WERI-Rb-1 (cell line): ENCODE measurements at regions not wholly inside any gene's neighbourhood (a gene's known extent, or its start where the extent isn't known, plus 50 kb on each side); places are given as distances from the start of the nearest gene placed in this dataset.
"Not testable (repeated sequence)": the region's sequence is repeated elsewhere in the genome, so short reads cannot be mapped to it uniquely, and the experiment has no call there.

Source experiments
- DNase-seq: peaks from one replicate; pipeline ENCODE4 v3.0.0-alpha.2; 2020
- H3K27ac ChIP-seq: fragments of 250-450 bp; sonication (Bioruptor Pico); 2 replicates; pipeline ENCODE4 v1.5.1; 2020; ENCODE audit warnings: mild to moderate bottlenecking, moderate library complexity
- H3K27me3 ChIP-seq: fragments of 250-450 bp; sonication (Bioruptor Pico); 2 replicates; pipeline ENCODE4 v1.5.1; 2021; ENCODE audit warnings: mild to moderate bottlenecking, low read depth, moderate library complexity; ENCODE audit not compliant: insufficient read depth, severe bottlenecking
- H3K36me3 ChIP-seq: fragments of 250-450 bp; sonication (Bioruptor Pico); 2 replicates; pipeline ENCODE4 v1.5.1; 2020; ENCODE audit warnings: mild to moderate bottlenecking, moderate library complexity
- H3K4me3 ChIP-seq: 2 replicates; pipeline ENCODE4 v1.5.1; 2011; ENCODE audit warnings: low read depth, mild to moderate bottlenecking, control low read depth, low read length
- H3K9me3 ChIP-seq: fragments of 250-450 bp; sonication (Bioruptor Pico); 2 replicates; pipeline ENCODE4 v1.5.1; 2021; ENCODE audit warnings: mild to moderate bottlenecking, moderate library complexity; ENCODE audit not compliant: severe bottlenecking
- CTCF ChIP-seq: IDR thresholded peaks from 2 replicates; pipeline ENCODE4 v1.5.1; 2011; ENCODE audit warnings: low read depth, mild to moderate bottlenecking, control low read depth, inconsistent platforms, low read length

- no peaks in the 10 kb centered on the region for H3K27me3 ChIP-seq
- no peak for DNase-seq
- no peak for TF ChIP-seq CTCF
- H3K36me3 ChIP-seq = no peaks in the 10 kb centered on the region
- H3K27ac ChIP-seq = no peak overlapping the region
- no peak overlapping the region for H3K4me3 ChIP-seq
- no peaks in the 10 kb centered on the region for H3K9me3 ChIP-seq
These were observed 91.6 kb downstream of the OLFM1 start for GRCh38 chr9:135179041-135179440.

GRCh38 chr9:135179976-135180375, 92.5 kb downstream of the OLFM1 start:
- Histone ChIP-seq H3K27ac (peak overlapping the region; percentile 41), H3K27me3 (no peaks in the 10 kb centered on the region), H3K36me3 (no peaks in the 10 kb centered on the region), H3K4me3 (no peak overlapping the region), H3K9me3 (no peaks in the 10 kb centered on the region)
- TF ChIP-seq CTCF = no peak
- peak; percentile 27 for DNase-seq

- Histone ChIP-seq H3K27ac (peak overlapping the region; percentile 41), H3K36me3 (no peaks in the 10 kb centered on the region), H3K4me3 (no peak overlapping the region), H3K27me3 (no peaks in the 10 kb centered on the region), H3K9me3 (no peaks in the 10 kb centered on the region)
- TF ChIP-seq CTCF = no peak
- no peak for DNase-seq
These were observed 93.1 kb downstream of the OLFM1 start for GRCh38 chr9:135180586-135180985.

- H3K27me3 ChIP-seq = no peaks in the 10 kb centered on the region
- H3K36me3 ChIP-seq = no peaks in the 10 kb centered on the region
- DNase-seq = no peak
- TF ChIP-seq CTCF = no peak
- H3K9me3 ChIP-seq = no peaks in the 10 kb centered on the region
- H3K27ac ChIP-seq = no peak overlapping the region
- H3K4me3 ChIP-seq = no peak overlapping the region
These were observed 93.9 kb downstream of the OLFM1 start for GRCh38 chr9:135181336-135181735.

GRCh38 chr9:135181841-135182240, 94.4 kb downstream of the OLFM1 start:
- H3K36me3 ChIP-seq, H3K9me3 ChIP-seq, H3K27ac ChIP-seq, H3K27me3 ChIP-seq, DNase-seq, H3K4me3 ChIP-seq: not testable (repeated sequence)

- Histone ChIP-seq H3K36me3 (no peaks in the 10 kb centered on the region), H3K27me3 (no peaks in the 10 kb centered on the region), H3K4me3 (no peak overlapping the region), H3K9me3 (no peaks in the 10 kb centered on the region), H3K27ac (no peak overlapping the region)
- DNase-seq = no peak
- no peak for TF ChIP-seq CTCF
These were observed 95.6 kb downstream of the OLFM1 start for GRCh38 chr9:135183069-135183468.
